HUDEP-2 (cell line): ENCODE measurements at regions not wholly inside any gene's neighbourhood (a gene's known extent, or its start where the extent isn't known, plus 50 kb on each side); places are given as distances from the start of the nearest gene placed in this dataset.

Source experiments
- DNase-seq, 76 experiments: peaks; one replicate each; lab custom pipeline; 2025; ENCODE audit not compliant: unreplicated experiment in 76 of 76; lab: John Stamatoyannopoulos, UW

- no peak for DNase-seq
These were observed 459.2 kb upstream of the PKN2 start for GRCh38 chr1:88224906-88225305.

GRCh38 chr1:88228114-88228513 is 456.0 kb upstream of the PKN2 start:
- no peak for DNase-seq

- no peak for DNase-seq
These were observed 453.9 kb upstream of the PKN2 start for GRCh38 chr1:88230126-88230525.

- no peak for DNase-seq
These were observed 447.0 kb upstream of the PKN2 start for GRCh38 chr1:88237058-88237457.

- DNase-seq = no peak
These were observed 444.9 kb upstream of the PKN2 start for GRCh38 chr1:88239205-88239604.

GRCh38 chr1:88247666-88248065 is 436.4 kb upstream of the PKN2 start:
- no peak for DNase-seq

- DNase-seq = no peak
These were observed 433.2 kb upstream of the PKN2 start for GRCh38 chr1:88250915-88251314.

- DNase-seq = no peak
These were observed 431.3 kb upstream of the PKN2 start for GRCh38 chr1:88252745-88253144.

GRCh38 chr1:88265606-88266005 is 418.5 kb upstream of the PKN2 start:
- DNase-seq = no peak

GRCh38 chr1:88266051-88266450 is 418.0 kb upstream of the PKN2 start:
- no peak for DNase-seq

- no peak for DNase-seq
These were observed 411.9 kb upstream of the PKN2 start for GRCh38 chr1:88272216-88272615.

- DNase-seq = no peak
These were observed 409.6 kb upstream of the PKN2 start for GRCh38 chr1:88274431-88274830.

GRCh38 chr1:88275259-88275862 is 408.7 kb upstream of the PKN2 start:
- no peak for DNase-seq

- DNase-seq = no peak
These were observed 407.9 kb upstream of the PKN2 start for GRCh38 chr1:88276163-88276562.

GRCh38 chr1:88284066-88284465 is 400.0 kb upstream of the PKN2 start:
- DNase-seq = no peak

- no peak for DNase-seq
These were observed 399.3 kb upstream of the PKN2 start for GRCh38 chr1:88284666-88285366.

GRCh38 chr1:88286716-88287115 is 397.4 kb upstream of the PKN2 start:
- DNase-seq = no peak

GRCh38 chr1:88288571-88288970 is 395.5 kb upstream of the PKN2 start:
- no peak for DNase-seq

GRCh38 chr1:88289401-88290102 is 394.5 kb upstream of the PKN2 start:
- no peak for DNase-seq

- no peak for DNase-seq
These were observed 392.3 kb upstream of the PKN2 start for GRCh38 chr1:88291611-88292354.

GRCh38 chr1:88293691-88294190 is 390.3 kb upstream of the PKN2 start:
- DNase-seq = no peak
